ENCODE measurements at regions not wholly inside any gene's neighbourhood (a gene's known extent, or its start where the extent isn't known, plus 50 kb on each side); places are given as distances from the start of the nearest gene placed in this dataset.

DNA sequence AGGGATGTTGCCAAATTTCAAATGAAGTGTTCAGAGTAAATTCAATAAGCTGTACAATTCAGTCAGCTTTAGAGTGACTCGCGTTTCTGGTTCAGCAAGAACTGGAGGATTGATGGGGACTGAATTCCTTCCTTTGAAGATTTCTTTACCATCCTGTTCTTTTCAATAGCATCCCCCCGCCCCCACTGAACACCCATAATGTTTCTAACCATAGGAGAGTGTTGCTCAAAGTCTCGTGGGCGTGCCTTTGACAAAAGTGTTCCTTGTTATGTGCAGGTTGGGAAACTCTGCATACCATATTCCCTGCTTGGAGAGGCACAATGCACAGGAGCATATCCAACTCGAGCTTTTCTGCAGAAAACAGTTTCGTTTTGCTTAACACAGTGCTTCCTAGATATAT, 323.5 kb upstream of the CASK start:
- TF ChIP-seq CTCF (IDR thresholded peaks at IDR 0.05) (no peak), POLR2A (IDR thresholded peaks at IDR 0.05) (no peak), POLR2AphosphoS5 (IDR thresholded peaks at IDR 0.05) (no peak)
